ENCODE measurements at regions not wholly inside any gene's neighbourhood (a gene's known extent, or its start where the extent isn't known, plus 50 kb on each side); places are given as distances from the start of the nearest gene placed in this dataset.

GRCh38 chr13:50572129-50572528, 271.4 kb downstream of the DLEU7 start:
- TF ChIP-seq POLR2A (IDR thresholded peaks at IDR 0.05) = no peak
- TF ChIP-seq CTCF (IDR thresholded peaks at IDR 0.05 in 8 of 11, conservative IDR thresholded peaks at IDR 0.05 in 3 of 11) = no peak
